ENCODE measurements at regions not wholly inside any gene's neighbourhood (a gene's known extent, or its start where the extent isn't known, plus 50 kb on each side); places are given as distances from the start of the nearest gene placed in this dataset.
"Not testable (repeated sequence)": the region's sequence is repeated elsewhere in the genome, so short reads cannot be mapped to it uniquely, and the experiment has no call there.

- DNase-seq: not testable (repeated sequence)
Observed at GRCh38 chr11:89616161-89616560, 93.9 kb upstream of the TRIM77 start.

- not testable (repeated sequence) for DNase-seq
Observed at GRCh38 chr11:89616999-89617602, 93.0 kb upstream of the TRIM77 start.

- not testable (repeated sequence) for DNase-seq
Observed at GRCh38 chr11:89620721-89621120, 89.4 kb upstream of the TRIM77 start.

- DNase-seq: no peak
Observed at GRCh38 chr11:89625171-89625570, 84.9 kb upstream of the TRIM77 start.

- DNase-seq: no peak
Observed at GRCh38 chr11:89626366-89626765, 83.7 kb upstream of the TRIM77 start.

- not testable (repeated sequence) for DNase-seq
Observed at GRCh38 chr11:89626881-89627280, 83.2 kb upstream of the TRIM77 start.

GRCh38 chr11:89633135-89633705 is 76.9 kb upstream of the TRIM77 start:
- no peak for DNase-seq

- not testable (repeated sequence) for DNase-seq
Observed at GRCh38 chr11:89640777-89641176, 69.3 kb upstream of the TRIM77 start.

GRCh38 chr11:89648232-89648631 is 61.9 kb upstream of the TRIM77 start:
- not testable (repeated sequence) for DNase-seq

GRCh38 chr11:89648996-89649395 is 61.1 kb upstream of the TRIM77 start:
- not testable (repeated sequence) for DNase-seq

- not testable (repeated sequence) for DNase-seq
Observed at GRCh38 chr11:89654669-89655068, 55.4 kb upstream of the TRIM77 start.

GRCh38 chr11:89658767-89659166 is 51.3 kb upstream of the TRIM77 start:
- DNase-seq: not testable (repeated sequence)

- not testable (repeated sequence) for DNase-seq
Observed at GRCh38 chr11:89659414-89659813, 50.7 kb upstream of the TRIM77 start.

GRCh38 chr11:89660234-89660633 is 49.9 kb upstream of the TRIM77 start:
- DNase-seq: no peak
